Pancreas (tissue), 10 donors: ENCODE measurements at regions not wholly inside any gene's neighbourhood (a gene's known extent, or its start where the extent isn't known, plus 50 kb on each side); places are given as distances from the start of the nearest gene placed in this dataset.
"Not testable (repeated sequence)": the region's sequence is repeated elsewhere in the genome, so short reads cannot be mapped to it uniquely, and the experiment has no call there.

ENCODE experiments used
- ATAC-seq, 4 donors: fragments of 200-7000 bp; cut with Tn5 transposase; one replicate each; pipeline versions ENCODE4 v1.8.0 to v1.9.1; 2020; ENCODE audit warnings: mild to moderate bottlenecking in 4 of 4, moderate library complexity in 4 of 4
- DNase-seq, 6 donors: peaks; one replicate each; pipeline ENCODE4 v3.0.0-alpha.2; 2020
- FAIRE-seq: peaks from 2 replicates; lab custom pipeline; 2012; peaks lifted over from hg19 to GRCh38; lab: Jason Lieb, UNC
- H3K27ac ChIP-seq, 4 donors: fragments of 200-600 bp; sonication (generic); 1 replicate in 3 of 4; 2 replicates in 1 of 4; pipeline versions ENCODE4 v1.5.0 to v1.8.0; 2020
- H3K27me3 ChIP-seq, 4 donors: fragments of 200-600 bp; one replicate each; pipeline ENCODE4 v1.8.0; 2021
- H3K36me3 ChIP-seq, 3 donors: fragments of 200-600 bp; sonication (generic) in 1 of 3; one replicate each; pipeline versions ENCODE4 v1.5.0 to v1.8.0; 2020 to 2021
- H3K4me1 ChIP-seq, 3 donors: fragments of 200-600 bp; one replicate each; pipeline ENCODE4 v1.8.0; 2021
- H3K4me3 ChIP-seq, 4 donors: fragments of 200-600 bp; sonication (generic) in 2 of 4; one replicate each; pipeline versions ENCODE4 v1.5.0 to v1.8.0; 2020 to 2021
- H3K9me3 ChIP-seq, 4 donors: fragments of 200-600 bp; one replicate each; pipeline ENCODE4 v1.8.0; 2021
- WGBS, 2 donors: extraction: QIAGEN DNeasy Blood & Tissue Kit; methylation state at CpG; one replicate each; pipeline ENCODE4 v1.1.7; 2013; 5-methylcytosine and 5-hydroxymethylcytosine counted together
- intact Hi-C, 3 donors: fragments of 100-400 bp; cut with DNase I; formaldehyde crosslinking; loops; one replicate each; pipeline versions ENCODE4 v1.11.1 to v1.14.2; 2022
- TF ChIP-seq, protein P1 (sequence below), 4 donors: fragments of 200-600 bp; sonication (generic) in 3 of 4; IDR thresholded peaks; one replicate each; pipeline versions ENCODE4 v1.5.0 to v1.8.0; 2021; ENCODE audit warnings: antibody characterized with exemption in 4 of 4
- donor health status: healthy with polysubstance abuse.
- donor health status: DM: no; HTN: no; CAD: no; lungs with moderate emphysema.
- donor health status: DM: no; HTN: no; CAD: no.
- donor health status: control.
- donor health status: control.
- donor health status: Bipolar disorder and iron deficiency.
- donor health status: DM: yes; HTN: yes; CAD: no.
- donor health status: DM: no; HTN: no; CAD: no.
- donor health status: DM: no; HTN: no; CAD: no.
- donor health status: DM: yes; HTN: yes; CAD: no.

DNA sequence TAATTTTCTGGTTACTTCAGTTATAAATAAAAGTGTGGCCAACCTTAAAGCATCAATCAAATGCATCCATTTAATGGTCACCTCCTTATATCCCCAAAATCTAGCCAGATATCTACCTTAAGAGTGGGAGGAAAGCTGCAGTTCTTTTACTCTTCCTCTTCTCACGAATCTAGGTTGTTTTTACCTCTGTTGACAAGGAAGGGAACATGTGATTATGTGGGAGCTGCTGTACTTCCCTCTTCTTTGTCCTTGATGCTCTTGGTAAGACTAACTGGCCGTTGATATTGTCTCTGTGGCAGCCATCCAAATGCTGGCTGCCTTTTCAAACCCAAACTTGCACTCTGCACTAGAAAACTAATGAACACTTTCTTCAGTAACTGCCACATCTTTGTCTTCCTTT is 275.3 kb upstream of the CADM2 start:
- no peak for FAIRE-seq
- TF ChIP-seq, protein P1, sequence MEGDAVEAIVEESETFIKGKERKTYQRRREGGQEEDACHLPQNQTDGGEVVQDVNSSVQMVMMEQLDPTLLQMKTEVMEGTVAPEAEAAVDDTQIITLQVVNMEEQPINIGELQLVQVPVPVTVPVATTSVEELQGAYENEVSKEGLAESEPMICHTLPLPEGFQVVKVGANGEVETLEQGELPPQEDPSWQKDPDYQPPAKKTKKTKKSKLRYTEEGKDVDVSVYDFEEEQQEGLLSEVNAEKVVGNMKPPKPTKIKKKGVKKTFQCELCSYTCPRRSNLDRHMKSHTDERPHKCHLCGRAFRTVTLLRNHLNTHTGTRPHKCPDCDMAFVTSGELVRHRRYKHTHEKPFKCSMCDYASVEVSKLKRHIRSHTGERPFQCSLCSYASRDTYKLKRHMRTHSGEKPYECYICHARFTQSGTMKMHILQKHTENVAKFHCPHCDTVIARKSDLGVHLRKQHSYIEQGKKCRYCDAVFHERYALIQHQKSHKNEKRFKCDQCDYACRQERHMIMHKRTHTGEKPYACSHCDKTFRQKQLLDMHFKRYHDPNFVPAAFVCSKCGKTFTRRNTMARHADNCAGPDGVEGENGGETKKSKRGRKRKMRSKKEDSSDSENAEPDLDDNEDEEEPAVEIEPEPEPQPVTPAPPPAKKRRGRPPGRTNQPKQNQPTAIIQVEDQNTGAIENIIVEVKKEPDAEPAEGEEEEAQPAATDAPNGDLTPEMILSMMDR (IDR thresholded peaks at IDR 0.05) = no peak
- DNase-seq = no peak
- Histone ChIP-seq H3K27me3 (no peaks in the 10 kb centered on the region), H3K4me3 (no peak overlapping the region), H3K36me3 (no peaks in the 10 kb centered on the region), H3K9me3 (no peaks in the 10 kb centered on the region), H3K4me1 (no peaks in the 10 kb centered on the region), H3K27ac (no peak overlapping the region)
- intact Hi-C loops = no loop called here
- no peak for ATAC-seq
- 21 to 41% methylated on average over 2 of the region's 2 CpGs for WGBS, 2 donors

DNA sequence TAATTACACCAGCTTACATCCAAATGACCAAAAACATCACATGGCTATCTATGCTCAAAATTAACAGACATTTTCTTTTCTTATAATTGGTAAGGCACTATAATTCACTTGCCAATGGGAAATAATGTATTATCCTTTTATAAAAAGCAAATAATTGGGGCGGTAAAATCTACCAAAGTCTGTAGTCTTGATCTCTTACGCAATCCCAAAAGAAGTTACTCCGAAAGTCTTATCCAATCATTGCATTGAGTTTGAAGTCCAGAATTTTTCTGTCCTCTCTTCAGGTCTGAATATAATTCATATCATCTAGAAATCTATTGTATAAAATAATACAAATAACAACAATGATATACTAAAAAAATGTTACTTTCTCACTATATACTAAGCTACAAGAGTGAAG is 273.3 kb upstream of the CADM2 start:
- no peak for ATAC-seq

DNA sequence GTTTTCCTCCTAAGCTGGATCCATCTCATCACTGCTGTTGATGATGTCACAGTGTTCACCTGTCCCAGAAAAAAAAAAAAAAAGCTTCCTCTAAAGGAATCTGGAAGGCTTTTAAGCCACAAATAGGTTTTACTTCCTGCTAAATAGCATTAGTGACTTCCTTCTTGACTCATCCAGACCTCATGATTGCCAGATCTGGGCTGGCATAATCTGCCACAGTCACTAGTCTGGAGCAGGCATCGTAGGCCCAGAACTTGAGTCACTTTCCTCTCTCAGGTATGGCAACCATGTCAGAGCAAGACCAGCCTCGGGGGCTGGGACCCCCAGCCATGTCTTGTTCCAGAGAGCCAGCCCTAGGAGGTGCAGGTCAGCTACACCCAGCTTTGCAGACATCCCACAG is 266.5 kb upstream of the CADM2 start:
- FAIRE-seq (no peak), ATAC-seq (no peak), DNase-seq (no peak)
- H3K27me3 ChIP-seq = no peaks in the 10 kb centered on the region
- intact Hi-C loops = no loop called here
- WGBS, 2 donors = 40 to 52% methylated on average over 2 of the region's 2 CpGs
- H3K9me3 ChIP-seq = no peaks in the 10 kb centered on the region
- H3K36me3 ChIP-seq = no peaks in the 10 kb centered on the region
- TF ChIP-seq, protein P1 (IDR thresholded peaks at IDR 0.05) = no peak
- no peaks in the 10 kb centered on the region for H3K4me1 ChIP-seq
- H3K4me3 ChIP-seq = no peak overlapping the region
- no peak overlapping the region for H3K27ac ChIP-seq

More for the DNA sequence above, 273.3 kb upstream of the CADM2 start:
- intact Hi-C loops = no loop called here
- 81 to 92% methylated on average over 3 of the region's 3 CpGs for WGBS, 2 donors
- H3K9me3 ChIP-seq = no peaks in the 10 kb centered on the region
- DNase-seq (no peak), FAIRE-seq (no peak)
- H3K4me3 ChIP-seq = no peak overlapping the region
- no peaks in the 10 kb centered on the region for H3K27me3 ChIP-seq
- H3K4me1 ChIP-seq = no peaks in the 10 kb centered on the region
- TF ChIP-seq, protein P1 (IDR thresholded peaks at IDR 0.05) = no peak
- H3K36me3 ChIP-seq = no peaks in the 10 kb centered on the region
- no peak overlapping the region for H3K27ac ChIP-seq

DNA sequence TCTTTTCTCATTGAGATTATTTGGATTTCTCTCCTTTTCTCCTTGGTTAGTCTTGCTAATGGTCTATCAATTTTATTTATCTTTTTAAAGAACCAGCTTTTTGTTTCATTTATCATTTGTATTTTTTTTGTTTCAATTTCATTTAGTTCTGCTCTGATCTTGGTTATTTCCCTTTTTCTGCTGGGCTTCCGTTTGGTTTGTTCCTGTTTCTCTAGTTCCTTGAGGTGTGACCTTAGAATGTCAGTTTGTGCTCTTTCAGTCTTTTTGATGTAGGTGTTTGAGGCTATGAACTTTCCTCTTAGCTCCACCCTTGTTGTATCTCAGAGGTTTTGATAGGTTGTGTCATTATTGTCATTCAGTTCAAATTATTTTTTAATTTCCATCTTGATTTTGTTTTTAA is 248.5 kb upstream of the CADM2 start:
- H3K4me3 ChIP-seq, FAIRE-seq, intact Hi-C loops, H3K27me3 ChIP-seq, ATAC-seq, H3K4me1 ChIP-seq, H3K9me3 ChIP-seq, H3K27ac ChIP-seq, H3K36me3 ChIP-seq, DNase-seq: not testable (repeated sequence)
- 20 to 22% methylated on average over 1 of the region's 1 CpG for WGBS, 2 donors

DNA sequence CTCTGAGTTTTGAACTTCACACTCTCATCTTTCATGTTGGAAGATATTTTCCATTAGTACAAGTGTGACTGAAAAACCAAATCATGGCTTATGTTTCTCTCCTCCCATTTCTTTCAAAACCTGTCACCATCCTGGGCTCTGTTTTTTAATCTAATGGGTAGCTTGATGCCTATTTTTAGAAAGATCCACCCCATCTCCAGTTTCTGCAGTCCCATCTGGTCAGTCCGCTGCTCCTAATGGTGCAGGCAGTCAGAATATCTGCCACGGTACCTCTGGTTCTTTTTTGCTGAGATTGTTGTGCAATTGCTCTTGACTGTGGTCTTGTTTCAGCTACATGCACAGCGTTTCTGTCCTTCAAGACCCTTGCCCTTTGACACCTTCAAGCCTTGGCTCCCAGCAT is 240.9 kb upstream of the CADM2 start:
- intact Hi-C loops = no loop called here
- H3K27me3 ChIP-seq = no peaks in the 10 kb centered on the region
- DNase-seq = no peak
- TF ChIP-seq, protein P1 (IDR thresholded peaks at IDR 0.05) = no peak
- no peaks in the 10 kb centered on the region for H3K9me3 ChIP-seq
- no peak overlapping the region for H3K27ac ChIP-seq
- H3K36me3 ChIP-seq = no peaks in the 10 kb centered on the region
- no peak for ATAC-seq
- 45 to 55% methylated on average over 3 of the region's 3 CpGs for WGBS, 2 donors
- no peak overlapping the region for H3K4me3 ChIP-seq
- no peak for FAIRE-seq
- H3K4me1 ChIP-seq = no peaks in the 10 kb centered on the region

GRCh38 chr3:84724877-84725276 is 233.9 kb upstream of the CADM2 start:
- ATAC-seq = no peak
- WGBS, 2 donors = 70 to 80% methylated on average over 4 of the region's 4 CpGs
- Histone ChIP-seq H3K4me3 (no peak overlapping the region), H3K27me3 (no peaks in the 10 kb centered on the region), H3K4me1 (no peaks in the 10 kb centered on the region), H3K36me3 (no peaks in the 10 kb centered on the region), H3K9me3 (no peaks in the 10 kb centered on the region), H3K27ac (no peak overlapping the region)
- intact Hi-C loops = no loop called here
- FAIRE-seq = no peak
- TF ChIP-seq, protein P1 (IDR thresholded peaks at IDR 0.05) = no peak
- no peak for DNase-seq
